A673 (cell line): ENCODE measurements at regions not wholly inside any gene's neighbourhood (a gene's known extent, or its start where the extent isn't known, plus 50 kb on each side); places are given as distances from the start of the nearest gene placed in this dataset.

Experiments
- CTCF ChIP-seq: fragments of 300-800, 200-600 bp; sonication (generic); conservative IDR thresholded peaks from 2 replicates; pipeline ENCODE4 v1.5.1; 2017; ENCODE audit warnings: low read depth, mild to moderate bottlenecking, antibody characterized with exemption, low read length, moderate library complexity, mixed read lengths
- EZH2 ChIP-seq: fragments of 200-600 bp; sonication (generic); IDR thresholded peaks from 2 replicates; pipeline ENCODE4 v1.6.1; 2017; ENCODE audit warnings: borderline replicate concordance, low read depth, mild to moderate bottlenecking, mixed read lengths, antibody characterized with exemption, low read length; ENCODE audit not compliant: poor library complexity, severe bottlenecking

DNA sequence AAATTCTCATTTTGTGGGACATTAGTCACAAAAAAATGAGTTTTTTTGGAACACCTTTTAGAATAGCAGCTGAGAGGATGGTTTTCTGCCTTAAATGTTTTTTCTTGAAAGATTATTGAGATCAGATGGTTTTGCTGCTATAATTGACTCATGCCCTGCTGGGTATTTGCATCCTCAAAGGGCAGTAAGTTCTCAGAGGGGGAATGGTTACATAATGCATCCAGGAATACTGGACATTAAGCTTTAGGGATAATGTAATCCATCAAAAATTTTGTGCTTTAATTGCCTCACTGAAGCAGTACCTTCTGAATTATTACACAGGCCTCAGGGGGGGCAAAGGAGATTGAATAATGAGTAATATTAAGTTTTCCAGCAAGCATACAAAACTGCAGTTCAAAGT is 866.3 kb upstream of the SPRY2 start:
- TF ChIP-seq CTCF (no peak), EZH2 (no peak)
